Kidney tubule cell (primary cell): ENCODE measurements at regions not wholly inside any gene's neighbourhood (a gene's known extent, or its start where the extent isn't known, plus 50 kb on each side); places are given as distances from the start of the nearest gene placed in this dataset.

Experiments
- DNase-seq: peaks from one replicate; pipeline ENCODE4 v3.0.0-alpha.2; 2018; ENCODE audit warnings: low spot score

DNA sequence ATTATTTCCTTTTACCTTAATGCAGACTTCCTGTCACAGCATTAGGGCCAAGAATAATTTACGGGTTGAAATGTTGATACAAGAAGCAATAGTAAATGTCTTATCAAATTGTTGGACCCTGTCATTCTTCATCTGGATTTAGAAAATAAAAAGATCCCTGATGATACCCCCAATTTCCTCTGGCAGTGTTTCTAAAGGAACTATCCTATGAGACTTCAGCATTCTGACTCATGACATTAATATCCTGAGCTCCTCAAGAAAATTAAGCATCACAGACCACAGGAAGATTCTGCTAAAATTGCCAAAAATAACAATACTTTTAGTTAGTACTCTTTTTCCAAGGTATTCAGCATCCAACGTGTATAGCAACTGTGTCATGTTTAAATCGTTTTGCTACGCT lies 490.5 kb upstream of the ANKRD30A start:
- peak; percentile 22 for DNase-seq

GRCh38 chr10:36630267-36630666 lies 495.1 kb upstream of the ANKRD30A start:
- no peak for DNase-seq

DNA sequence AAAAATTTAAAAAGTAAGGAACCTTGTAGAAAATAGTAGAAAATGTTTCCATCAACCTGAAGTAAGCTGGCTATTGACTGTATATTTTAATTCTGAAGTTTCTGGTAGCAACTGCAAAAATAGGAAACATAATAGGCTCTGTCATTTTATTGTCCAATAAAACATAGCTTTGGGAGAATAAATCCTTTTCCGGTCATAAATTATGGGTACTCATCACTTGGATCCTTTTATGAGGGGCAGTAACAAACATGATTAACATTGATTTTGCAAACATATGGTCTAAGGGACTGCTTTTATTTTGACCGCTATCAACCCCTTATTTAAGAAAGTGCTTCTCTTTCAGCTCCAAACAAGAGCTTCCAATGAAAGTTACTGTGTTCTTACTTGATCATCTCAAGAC lies 495.9 kb upstream of the ANKRD30A start:
- DNase-seq = no peak

- peak; percentile 88 for DNase-seq
These were observed 500.8 kb upstream of the ANKRD30A start for GRCh38 chr10:36624551-36625100.

- DNase-seq = peak; percentile 85
These were observed 504.1 kb upstream of the ANKRD30A start for GRCh38 chr10:36621346-36621745.

GRCh38 chr10:36612436-36612835 lies 513.0 kb upstream of the ANKRD30A start:
- no peak for DNase-seq

- DNase-seq = no peak
These were observed 516.5 kb upstream of the ANKRD30A start for GRCh38 chr10:36608866-36609265.

DNA sequence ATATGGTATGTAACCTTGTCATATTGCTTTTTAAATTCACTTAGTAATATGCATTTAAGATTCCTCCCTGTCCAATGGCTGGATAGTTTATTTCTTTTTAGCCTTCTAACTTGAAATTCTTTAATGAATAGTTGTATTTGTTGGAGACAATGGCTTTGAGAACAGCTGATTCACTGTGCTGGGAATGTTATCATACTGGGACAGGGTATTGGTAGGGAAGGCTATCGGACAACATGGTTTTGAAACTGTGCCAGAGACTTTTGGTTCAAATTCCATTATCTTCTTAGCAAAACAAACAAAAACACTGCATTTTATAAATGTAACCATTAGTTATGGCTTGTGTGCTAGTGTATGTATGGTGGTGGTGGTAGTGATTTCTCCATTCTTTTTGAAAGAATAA lies 517.1 kb upstream of the ANKRD30A start:
- peak; percentile 4 for DNase-seq

- DNase-seq = no peak
These were observed 519.1 kb upstream of the ANKRD30A start for GRCh38 chr10:36606234-36606839.

- no peak for DNase-seq
These were observed 521.1 kb upstream of the ANKRD30A start for GRCh38 chr10:36604316-36604715.

DNA sequence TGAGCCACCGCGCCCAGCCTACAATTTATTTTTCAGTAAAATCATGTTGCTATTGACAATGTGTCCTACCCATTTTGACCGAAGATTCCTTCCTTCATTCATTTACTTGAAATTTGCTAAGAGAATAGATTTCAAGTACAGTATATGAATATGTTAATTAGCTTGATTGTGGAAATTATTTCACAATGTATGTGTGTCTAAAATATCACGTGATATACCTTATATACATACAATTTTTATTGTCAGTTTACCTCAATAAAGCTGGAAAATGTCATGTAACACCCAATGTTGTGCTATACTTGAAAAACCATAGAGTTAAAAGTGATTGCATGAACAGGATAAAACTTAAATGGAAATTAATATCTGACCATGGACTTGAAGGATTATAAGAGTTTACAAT lies 521.7 kb upstream of the ANKRD30A start:
- no peak for DNase-seq

GRCh38 chr10:36602374-36602773 lies 523.0 kb upstream of the ANKRD30A start:
- DNase-seq = no peak

DNA sequence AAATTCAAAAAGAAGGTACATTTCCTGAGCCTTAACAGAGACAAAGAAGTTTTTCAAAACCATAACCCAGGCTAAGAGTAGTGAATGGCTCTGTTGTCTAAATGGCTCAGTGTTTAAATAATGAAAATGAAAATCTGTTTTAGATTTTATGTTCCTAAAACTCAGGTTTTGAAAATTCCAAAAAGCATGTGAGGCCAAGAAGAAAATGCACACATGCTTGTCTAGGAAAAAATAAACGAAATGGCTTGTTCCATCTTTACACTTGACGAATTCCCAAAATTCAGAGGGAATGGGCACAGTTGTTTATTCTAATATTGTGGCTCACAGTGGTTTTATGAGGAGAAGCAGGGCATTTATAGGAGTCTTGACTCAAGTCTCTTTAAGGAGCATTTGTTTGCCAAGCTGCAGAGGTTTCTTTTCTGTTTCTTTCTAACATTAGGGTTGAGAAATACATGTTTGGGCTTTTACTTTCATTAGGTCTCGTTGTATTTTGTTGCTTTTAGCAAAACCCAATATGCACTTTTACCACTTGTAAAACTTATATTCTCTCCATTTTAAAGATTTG lies 527.6 kb upstream of the ANKRD30A start:
- no peak for DNase-seq

DNA sequence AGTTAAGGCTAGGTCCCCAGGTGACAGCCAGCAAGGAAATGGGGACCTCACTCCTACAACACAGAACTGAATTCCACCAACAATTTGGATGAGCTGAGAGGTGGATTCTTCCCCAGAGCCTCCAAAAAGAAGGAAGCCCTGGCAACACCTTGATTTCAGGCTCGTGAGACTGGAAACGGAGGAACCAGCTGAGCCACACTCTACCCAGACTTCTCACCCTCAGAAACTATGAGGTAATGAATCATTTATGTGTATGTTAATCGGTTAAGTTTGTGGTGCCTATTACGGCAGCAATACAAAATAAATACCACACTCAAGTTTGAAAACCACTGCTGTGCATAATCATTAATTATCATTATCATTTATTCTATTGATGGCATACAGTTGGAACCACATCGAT lies 532.4 kb upstream of the ANKRD30A start:
- no peak for DNase-seq

- DNase-seq = no peak
These were observed 534.0 kb upstream of the ANKRD30A start for GRCh38 chr10:36591436-36591835.

- no peak for DNase-seq
These were observed 541.7 kb upstream of the ANKRD30A start for GRCh38 chr10:36583690-36584089.

DNA sequence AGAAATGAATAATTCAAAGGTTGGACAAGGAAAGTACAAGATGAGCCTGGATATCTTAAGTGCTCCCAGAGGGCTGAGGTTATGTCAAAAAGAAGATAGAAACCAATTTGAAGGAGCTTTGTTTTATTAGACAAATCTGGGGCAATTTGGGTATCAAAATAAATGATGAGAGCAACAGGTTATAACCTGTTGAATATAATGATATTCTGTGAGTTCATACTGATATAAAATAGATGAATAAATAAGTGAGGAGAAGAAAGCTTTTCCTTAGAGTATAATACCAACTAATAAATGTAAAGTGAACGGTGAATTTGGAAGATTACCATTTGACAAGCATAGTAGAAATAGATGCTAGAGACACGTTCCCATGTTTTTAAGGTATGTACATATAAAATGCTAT lies 544.2 kb upstream of the ANKRD30A start:
- DNase-seq = no peak

DNA sequence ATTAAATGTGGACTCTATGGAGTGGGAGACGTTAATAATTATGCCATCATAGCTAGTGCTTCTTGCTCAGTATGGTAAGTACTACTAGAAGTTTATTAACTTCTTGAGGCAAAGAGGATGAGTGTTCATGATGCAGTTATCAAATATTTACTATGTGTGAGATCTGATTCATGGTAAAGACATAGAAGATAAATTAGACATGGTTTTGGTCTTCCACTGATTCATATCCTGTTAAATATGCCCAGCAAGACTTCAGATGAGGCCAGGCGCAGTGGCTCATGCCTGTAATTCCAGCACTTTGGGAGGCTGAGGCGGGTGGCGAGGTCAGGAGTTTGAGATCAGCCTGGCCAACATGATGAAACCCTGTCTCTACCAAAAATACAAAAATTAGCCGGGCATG lies 547.1 kb upstream of the ANKRD30A start:
- peak; percentile 96 for DNase-seq

DNA sequence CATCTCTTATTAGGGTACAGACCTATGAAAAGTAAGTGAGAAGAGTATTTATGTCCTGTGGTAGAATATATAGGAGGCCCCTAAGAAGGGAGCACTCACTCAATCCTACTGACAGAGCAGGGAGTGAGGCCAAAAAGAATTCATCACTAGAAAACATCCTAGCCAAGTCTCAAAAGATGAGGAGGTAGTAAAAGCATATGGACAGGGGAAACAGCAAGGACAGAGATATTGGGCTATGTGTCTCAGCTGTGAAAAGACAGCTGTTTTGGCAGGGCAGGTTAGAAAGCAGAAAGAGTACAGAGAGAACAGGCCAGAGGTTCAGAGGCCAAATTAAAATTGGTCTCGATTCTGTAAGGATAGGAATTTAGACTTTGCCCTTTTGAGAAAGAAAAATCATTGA lies 548.3 kb upstream of the ANKRD30A start:
- DNase-seq = no peak

GRCh38 chr10:36574207-36574606 lies 551.2 kb upstream of the ANKRD30A start:
- DNase-seq = no peak

DNA sequence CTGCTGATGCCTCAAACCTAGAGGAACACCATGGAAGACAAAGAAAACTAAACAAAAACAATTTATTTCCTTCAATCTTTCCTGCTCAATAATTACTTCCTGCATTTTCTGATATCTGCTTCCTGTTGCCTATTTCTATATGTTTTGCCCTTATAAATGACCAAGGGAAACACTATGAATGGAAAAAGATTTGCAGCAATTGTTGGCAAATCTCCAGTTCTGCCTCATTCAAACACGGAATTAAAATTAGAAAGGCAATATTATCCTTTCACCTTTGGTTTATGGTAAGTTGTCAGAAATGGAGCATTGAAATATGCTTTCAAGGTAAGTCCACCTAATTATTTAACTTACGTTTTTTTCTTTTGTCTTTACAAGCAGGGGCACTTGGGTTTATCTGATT lies 552.2 kb upstream of the ANKRD30A start:
- DNase-seq = no peak

- DNase-seq = no peak
These were observed 561.0 kb upstream of the ANKRD30A start for GRCh38 chr10:36564433-36564832.

GRCh38 chr10:36559412-36560400 lies 565.7 kb upstream of the ANKRD30A start:
- DNase-seq = no peak
